ENCODE measurements at regions not wholly inside any gene's neighbourhood (a gene's known extent, or its start where the extent isn't known, plus 50 kb on each side); places are given as distances from the start of the nearest gene placed in this dataset.

GRCh38 chr6:145309842-145310535 is 425.3 kb downstream of the EPM2A start:
- in situ Hi-C loops (cut with HindIII; ENCODE audit: low pct_unique_long_range_greater_than_20kb, low sequenced_read_pairs), result no loop called here
- no peak for TF ChIP-seq REST (IDR thresholded peaks at IDR 0.05; ENCODE audit: insufficient read depth in 1 of 2, low read depth in 2 of 2, low read length in 1 of 2)
- no peak for TF ChIP-seq SIN3A (IDR thresholded peaks at IDR 0.05; ENCODE audit: borderline replicate concordance, insufficient read depth, low read depth, low read length)
- TF ChIP-seq CTCF (IDR thresholded peaks at IDR 0.05), result no peak
- TF ChIP-seq POLR2AphosphoS5 (IDR thresholded peaks at IDR 0.05; ENCODE audit: low read depth, low read length), result no peak
- no peak for TF ChIP-seq TCF7L2 (IDR thresholded peaks at IDR 0.05; ENCODE audit: low read depth, low read length)
- no peaks in the 10 kb centered on the region for H3K36me3 ChIP-seq (ENCODE audit: control insufficient read depth, insufficient read depth, low read length)
- no peaks in the 10 kb centered on the region for H3K4me1 ChIP-seq (ENCODE audit: control insufficient read depth, insufficient read depth, low read length)
- intact Hi-C loops (cut with micrococcal nuclease; ENCODE audit: unreplicated experiment), result no loop called here
- CTCF ChIA-PET, result no interaction called here
- H3K27me3 ChIP-seq (ENCODE audit: control insufficient read depth, insufficient read depth, low read length), result no peaks in the 10 kb centered on the region
- H3K4me3 ChIP-seq (ENCODE audit: low read depth in 2 of 2, low read length in 2 of 2), result no peak overlapping the region
- no peak for DNase-seq (ENCODE audit: low read depth, low spot score)
- H3K27ac ChIP-seq (ENCODE audit: low read length), result no peak overlapping the region
- H3K9me3 ChIP-seq (ENCODE audit: control insufficient read depth, insufficient read depth, low read depth, low read length), result no peaks in the 10 kb centered on the region
- ATAC-seq, result no peak
- BruUV-seq (replicated peaks), result no TSS peak
- POLR2A ChIA-PET, result no interaction called here

- H3K36me3 ChIP-seq (ENCODE audit: control insufficient read depth, insufficient read depth, low read length), result no peaks in the 10 kb centered on the region
- no TSS peak for BruUV-seq (replicated peaks)
- H3K9me3 ChIP-seq (ENCODE audit: control insufficient read depth, insufficient read depth, low read depth, low read length), result no peaks in the 10 kb centered on the region
- no peak for ATAC-seq
- H3K27me3 ChIP-seq (ENCODE audit: control insufficient read depth, insufficient read depth, low read length), result no peaks in the 10 kb centered on the region
- no peak for TF ChIP-seq REST (IDR thresholded peaks at IDR 0.05; ENCODE audit: insufficient read depth in 1 of 2, low read depth in 2 of 2, low read length in 1 of 2)
- no peak for TF ChIP-seq SIN3A (IDR thresholded peaks at IDR 0.05; ENCODE audit: borderline replicate concordance, insufficient read depth, low read depth, low read length)
- no peak for TF ChIP-seq CTCF (IDR thresholded peaks at IDR 0.05)
- no peak for TF ChIP-seq POLR2AphosphoS5 (IDR thresholded peaks at IDR 0.05; ENCODE audit: low read depth, low read length)
- no peak for TF ChIP-seq TCF7L2 (IDR thresholded peaks at IDR 0.05; ENCODE audit: low read depth, low read length)
- ChIA-PET POLR2A (no interaction called here), CTCF (no interaction called here)
- no peak overlapping the region for H3K27ac ChIP-seq (ENCODE audit: low read length)
- no peak overlapping the region for H3K4me3 ChIP-seq (ENCODE audit: low read depth in 2 of 2, low read length in 2 of 2)
- intact Hi-C loops (cut with micrococcal nuclease; ENCODE audit: unreplicated experiment) (no loop called here), in situ Hi-C loops (cut with HindIII; ENCODE audit: low pct_unique_long_range_greater_than_20kb, low sequenced_read_pairs) (no loop called here)
- no peak for DNase-seq (ENCODE audit: low read depth, low spot score)
- no peaks in the 10 kb centered on the region for H3K4me1 ChIP-seq (ENCODE audit: control insufficient read depth, insufficient read depth, low read length)
Measured at GRCh38 chr6:145312481-145312880, 422.8 kb downstream of the EPM2A start.
